ENCODE measurements at regions not wholly inside any gene's neighbourhood (a gene's known extent, or its start where the extent isn't known, plus 50 kb on each side); places are given as distances from the start of the nearest gene placed in this dataset.
A peak's percentile ranks its signal among the peaks of the same experiment; 100 is the strongest.

- DNase-seq (ENCODE audit: low read depth) = no peak
These were observed 311.2 kb upstream of the LRATD1 start for GRCh38 chr2:14321357-14321756.

DNA sequence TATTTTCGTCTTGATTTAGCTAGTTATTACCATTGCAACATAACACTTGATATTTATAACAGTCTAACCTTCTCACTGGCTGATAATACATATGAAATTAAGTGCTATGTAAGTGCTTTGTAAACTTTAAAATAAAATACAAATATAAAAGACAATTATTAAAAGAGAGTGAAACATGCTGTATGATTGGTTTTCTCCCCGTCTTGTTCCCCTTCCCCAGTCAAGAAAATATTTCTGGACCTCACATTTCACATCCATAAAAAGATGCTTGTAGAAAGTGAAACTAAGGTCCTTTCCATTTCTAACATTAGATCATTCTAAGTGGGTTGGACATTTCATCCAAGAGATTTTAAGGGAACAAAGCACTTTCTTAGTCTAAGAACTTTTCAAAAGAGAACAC is 310.2 kb upstream of the LRATD1 start:
- DNase-seq (ENCODE audit: low read depth) = no peak

DNA sequence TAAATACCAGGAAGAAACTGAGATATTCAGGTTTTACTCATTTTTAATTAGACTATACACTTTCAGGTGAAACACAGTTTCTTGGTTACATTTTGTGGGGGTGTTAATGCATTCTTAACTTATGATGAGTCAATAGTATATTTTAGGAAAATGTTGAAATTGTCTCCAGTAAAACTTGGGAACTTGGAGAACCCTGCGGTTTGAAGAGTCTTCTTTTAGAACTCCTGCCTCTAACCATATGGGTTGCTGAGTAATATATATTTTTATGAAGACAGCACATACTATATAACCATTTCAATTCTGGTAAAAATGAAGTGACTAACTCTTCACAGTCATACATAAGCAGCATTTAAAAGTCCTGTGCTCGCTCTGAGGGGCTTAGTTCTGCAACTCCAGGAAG is 308.2 kb upstream of the LRATD1 start:
- DNase-seq (ENCODE audit: low read depth) = peak; percentile 1

GRCh38 chr2:14330884-14331283 is 301.6 kb upstream of the LRATD1 start:
- DNase-seq (ENCODE audit: low read depth) = no peak

GRCh38 chr2:14336759-14337382 is 295.6 kb upstream of the LRATD1 start:
- DNase-seq (ENCODE audit: low read depth) = no peak

GRCh38 chr2:14340703-14341102 is 291.8 kb upstream of the LRATD1 start:
- DNase-seq (ENCODE audit: low read depth) = no peak

DNA sequence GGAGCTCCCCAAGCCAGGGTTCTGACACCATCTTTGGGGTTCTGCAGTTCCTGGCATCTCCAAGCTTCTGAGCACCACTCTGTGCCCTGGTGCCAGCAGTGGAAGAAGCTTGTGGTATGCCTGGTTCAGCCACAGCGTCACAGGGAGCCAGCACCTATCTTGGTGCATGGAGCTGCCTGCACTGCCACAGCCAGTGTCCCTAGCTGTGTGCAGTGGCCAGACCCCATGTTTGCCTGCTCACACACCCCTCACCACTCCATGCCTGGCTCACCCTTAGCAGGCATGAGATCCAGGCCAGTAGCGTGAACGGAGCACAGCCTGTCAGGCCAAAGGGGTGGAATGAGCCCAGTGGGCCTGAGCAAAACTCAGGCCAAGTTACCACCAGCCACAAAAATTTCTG is 290.2 kb upstream of the LRATD1 start:
- no peak for DNase-seq (ENCODE audit: low read depth)

DNA sequence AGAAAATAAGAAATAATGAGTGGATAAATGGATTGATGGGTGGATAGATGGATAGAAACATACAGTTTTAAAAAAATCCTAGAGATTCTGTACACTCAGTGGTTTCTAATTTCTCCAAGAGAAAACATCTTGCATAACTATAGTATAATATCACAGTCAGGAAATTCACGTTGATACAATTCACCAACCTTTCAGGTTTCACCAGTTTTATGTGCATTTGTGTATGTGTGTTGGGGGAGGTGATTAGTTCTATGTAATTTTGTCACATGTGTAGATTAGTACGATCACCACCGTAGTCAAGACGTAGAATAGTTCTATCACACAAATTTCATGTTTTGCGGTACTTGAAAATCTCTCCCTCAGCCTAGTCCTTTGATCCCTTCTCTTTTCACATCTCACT is 288.2 kb upstream of the LRATD1 start:
- DNase-seq (ENCODE audit: low read depth) = no peak

- no peak for DNase-seq (ENCODE audit: low read depth)
These were observed 284.3 kb upstream of the LRATD1 start for GRCh38 chr2:14348247-14348646.

GRCh38 chr2:14350856-14351255 is 281.7 kb upstream of the LRATD1 start:
- no peak for DNase-seq (ENCODE audit: low read depth)

- no peak for DNase-seq (ENCODE audit: low read depth)
These were observed 280.4 kb upstream of the LRATD1 start for GRCh38 chr2:14352067-14352466.

GRCh38 chr2:14354231-14354630 is 278.3 kb upstream of the LRATD1 start:
- no peak for DNase-seq (ENCODE audit: low read depth)

DNA sequence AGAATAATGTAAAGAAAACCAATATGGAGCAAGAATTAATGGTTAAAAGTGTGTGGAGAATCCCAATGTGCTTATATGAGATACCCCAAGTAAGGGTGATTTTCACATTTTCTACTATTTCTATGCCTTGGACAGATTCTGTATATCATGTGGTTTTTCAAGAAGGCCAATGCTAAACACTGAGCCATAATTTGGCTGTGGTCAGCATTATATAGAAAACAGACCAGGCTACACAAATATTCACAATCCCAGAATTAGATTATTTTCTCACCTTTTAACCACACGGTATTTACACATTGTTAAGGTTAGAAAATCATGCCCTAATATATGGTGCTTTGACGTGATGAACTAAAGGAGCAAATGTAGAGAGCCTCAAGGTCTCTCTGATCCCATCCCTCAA is 277.4 kb upstream of the LRATD1 start:
- DNase-seq (ENCODE audit: low read depth) = no peak

DNA sequence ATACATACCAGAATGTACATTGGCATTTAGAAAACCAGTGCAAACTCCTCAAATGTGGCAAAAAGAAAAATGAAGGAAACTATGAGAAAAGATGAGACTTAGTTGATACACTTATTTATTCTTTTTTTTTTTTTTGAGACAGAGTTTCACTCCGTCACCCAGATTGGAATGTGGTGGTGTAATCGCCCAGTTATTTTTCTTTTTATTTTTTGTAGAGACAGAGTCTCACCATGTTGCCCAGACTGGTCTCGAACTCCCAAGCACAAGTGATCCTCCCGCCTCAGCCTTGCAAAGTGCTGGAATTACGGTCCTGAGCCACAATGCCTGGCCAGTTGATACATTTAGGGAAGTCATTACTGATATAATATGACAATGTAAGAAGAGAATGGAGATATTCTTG is 274.2 kb upstream of the LRATD1 start:
- no peak for DNase-seq (ENCODE audit: low read depth)

GRCh38 chr2:14358774-14359173 is 273.7 kb upstream of the LRATD1 start:
- no peak for DNase-seq (ENCODE audit: low read depth)

DNA sequence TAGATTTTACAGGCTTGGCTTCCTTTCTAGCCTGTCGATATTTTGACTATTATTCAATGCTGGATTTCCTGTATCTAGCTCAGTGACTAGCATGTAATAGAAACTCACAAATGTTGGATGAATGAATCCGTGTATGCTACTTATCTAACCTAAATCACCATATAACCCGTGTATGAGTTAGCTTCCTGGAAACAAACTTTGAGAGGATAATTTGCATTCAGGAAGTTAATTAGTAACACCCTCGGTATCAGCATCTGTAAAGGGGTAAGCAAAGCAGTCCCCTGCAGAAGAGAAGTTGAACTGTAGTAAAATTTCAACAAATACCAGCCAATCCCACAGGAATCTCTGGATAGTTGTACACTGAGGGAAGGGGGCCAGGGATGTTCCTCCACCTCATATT is 269.4 kb upstream of the LRATD1 start:
- no peak for DNase-seq (ENCODE audit: low read depth)

DNA sequence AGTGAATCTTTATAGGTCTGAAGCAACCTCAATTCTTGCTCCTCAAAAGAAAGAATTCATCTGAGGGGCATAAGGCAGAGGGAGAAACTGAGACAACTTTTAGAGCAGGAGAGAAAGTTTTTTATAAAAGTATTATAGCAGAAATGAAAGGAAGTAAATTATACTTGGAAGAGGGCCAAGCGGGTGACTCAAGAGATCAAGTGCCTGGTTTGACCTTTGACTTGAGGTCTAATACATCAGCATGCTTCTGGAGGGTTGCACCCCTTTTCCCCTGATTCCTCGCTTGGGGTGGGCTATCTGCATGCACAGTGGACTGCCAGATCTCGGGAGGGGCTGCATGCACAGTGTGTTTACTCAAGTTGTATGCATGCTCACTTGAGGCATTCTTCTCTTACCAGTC is 268.5 kb upstream of the LRATD1 start:
- no peak for DNase-seq (ENCODE audit: low read depth)

DNA sequence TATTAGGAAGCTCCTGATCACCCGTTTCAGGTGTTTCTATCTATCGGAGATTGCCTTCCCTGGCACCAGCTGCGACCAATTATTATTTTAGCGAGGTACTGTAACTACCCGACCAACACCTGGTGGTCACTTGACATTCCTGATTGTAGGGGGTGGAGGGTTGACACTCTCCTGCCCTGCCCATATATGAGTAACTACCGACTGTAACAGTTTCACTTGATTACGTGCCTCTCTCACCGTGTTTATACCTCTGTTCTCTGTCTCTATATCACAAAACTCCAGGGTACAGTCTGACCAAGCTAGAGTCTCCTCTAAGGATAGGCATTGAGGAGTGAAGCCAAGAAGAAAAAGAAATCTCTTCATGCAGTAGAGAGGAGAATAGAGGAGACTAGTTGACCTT is 268.0 kb upstream of the LRATD1 start:
- DNase-seq (ENCODE audit: low read depth) = no peak

- peak; percentile 0 for DNase-seq (ENCODE audit: low read depth)
These were observed 247.5 kb upstream of the LRATD1 start for GRCh38 chr2:14385043-14385442.

- DNase-seq (ENCODE audit: low read depth) = no peak
These were observed 245.2 kb upstream of the LRATD1 start for GRCh38 chr2:14387332-14387731.

GRCh38 chr2:14388724-14389123 is 243.8 kb upstream of the LRATD1 start:
- DNase-seq (ENCODE audit: low read depth) = no peak

DNA sequence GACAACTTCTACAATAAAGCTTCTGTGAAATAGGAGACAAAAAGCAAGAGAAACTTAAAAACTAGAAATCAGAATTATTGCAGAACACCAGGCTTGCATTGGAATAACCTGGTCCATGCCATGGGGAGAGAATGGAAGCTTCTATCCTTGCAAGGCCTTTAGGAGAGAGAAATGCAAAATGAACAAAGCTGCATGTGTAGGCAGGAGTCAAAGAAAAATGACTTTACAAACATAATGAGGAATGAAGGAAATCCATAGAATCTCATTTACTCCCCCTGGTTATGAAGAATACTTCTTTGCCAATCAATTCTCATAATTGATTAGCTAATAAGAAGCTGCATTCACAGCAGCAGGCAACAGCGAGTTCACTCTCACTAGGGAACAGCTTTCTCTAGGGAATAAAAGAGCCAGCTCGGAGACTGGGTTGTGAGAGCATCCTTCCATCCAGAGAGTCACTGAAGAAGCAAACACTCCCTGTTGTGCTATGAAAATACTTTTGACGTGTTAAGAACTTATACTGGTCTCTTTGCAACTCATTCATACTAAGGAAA is 235.9 kb upstream of the LRATD1 start:
- no peak for DNase-seq (ENCODE audit: low read depth)

- DNase-seq (ENCODE audit: low read depth) = no peak
These were observed 233.9 kb upstream of the LRATD1 start for GRCh38 chr2:14398641-14399040.

DNA sequence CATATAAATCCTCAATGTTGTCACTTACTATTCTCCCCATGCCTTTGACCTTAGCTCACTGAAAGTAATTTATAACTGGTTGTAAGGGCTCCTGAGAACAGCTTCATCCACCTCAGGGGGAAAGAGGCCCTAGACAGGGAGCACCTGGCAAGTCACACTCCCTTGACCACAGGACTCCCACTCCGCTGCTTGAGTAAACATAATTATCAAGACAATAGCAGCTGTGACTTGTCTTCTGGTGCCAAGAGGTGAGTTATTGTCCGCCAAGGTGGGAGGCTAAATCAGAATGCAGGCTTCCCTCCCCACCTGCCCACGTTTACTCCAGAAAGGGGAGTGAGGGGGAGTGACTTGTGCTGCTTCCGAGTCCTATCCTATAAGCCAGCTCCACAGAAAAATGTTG is 230.6 kb upstream of the LRATD1 start:
- no peak for DNase-seq (ENCODE audit: low read depth)
